AG09309 (cell line): ENCODE measurements at regions not wholly inside any gene's neighbourhood (a gene's known extent, or its start where the extent isn't known, plus 50 kb on each side); places are given as distances from the start of the nearest gene placed in this dataset.

Experiments used
- DNase-seq: peaks from one replicate; pipeline ENCODE4 v3.0.0-alpha.2; 2010; ENCODE audit warnings: low read depth
- H3K4me3 ChIP-seq: 2 replicates; pipeline ENCODE4 v1.5.1; 2011; ENCODE audit warnings: mild to moderate bottlenecking, low read depth, low read length, moderate library complexity; ENCODE audit not compliant: control insufficient read depth
- TF ChIP-seq, protein P1 (sequence below): IDR thresholded peaks from 2 replicates; pipeline ENCODE4 v1.5.1; 2011; ENCODE audit warnings: mild to moderate bottlenecking, low read depth, low read length, inconsistent platforms; ENCODE audit not compliant: insufficient read depth, control insufficient read depth; ENCODE audit errors: missing control alignments

DNA sequence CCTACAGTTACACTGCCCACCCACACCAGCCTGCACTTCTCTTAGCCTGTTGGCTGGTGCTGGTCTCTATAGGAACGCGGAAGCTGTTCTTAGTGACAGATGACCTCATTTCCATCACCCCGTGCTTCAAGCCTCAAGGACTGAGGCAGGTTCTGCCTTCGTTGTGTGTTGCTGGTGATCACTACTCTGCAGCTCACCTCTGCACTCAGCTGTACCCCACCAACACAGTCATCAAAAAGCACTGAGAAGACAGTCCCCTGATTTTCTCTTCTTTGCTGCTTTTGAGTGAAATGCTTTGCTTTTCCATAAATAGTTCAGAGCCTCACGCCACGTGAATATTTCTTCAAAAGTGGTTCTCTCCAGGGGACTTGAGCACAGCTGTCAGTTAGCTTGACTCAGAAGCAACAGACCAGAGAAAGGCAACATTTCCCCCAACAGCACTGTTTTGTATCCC is 225.7 kb upstream of the CCDC150 start:
- TF ChIP-seq, protein P1, sequence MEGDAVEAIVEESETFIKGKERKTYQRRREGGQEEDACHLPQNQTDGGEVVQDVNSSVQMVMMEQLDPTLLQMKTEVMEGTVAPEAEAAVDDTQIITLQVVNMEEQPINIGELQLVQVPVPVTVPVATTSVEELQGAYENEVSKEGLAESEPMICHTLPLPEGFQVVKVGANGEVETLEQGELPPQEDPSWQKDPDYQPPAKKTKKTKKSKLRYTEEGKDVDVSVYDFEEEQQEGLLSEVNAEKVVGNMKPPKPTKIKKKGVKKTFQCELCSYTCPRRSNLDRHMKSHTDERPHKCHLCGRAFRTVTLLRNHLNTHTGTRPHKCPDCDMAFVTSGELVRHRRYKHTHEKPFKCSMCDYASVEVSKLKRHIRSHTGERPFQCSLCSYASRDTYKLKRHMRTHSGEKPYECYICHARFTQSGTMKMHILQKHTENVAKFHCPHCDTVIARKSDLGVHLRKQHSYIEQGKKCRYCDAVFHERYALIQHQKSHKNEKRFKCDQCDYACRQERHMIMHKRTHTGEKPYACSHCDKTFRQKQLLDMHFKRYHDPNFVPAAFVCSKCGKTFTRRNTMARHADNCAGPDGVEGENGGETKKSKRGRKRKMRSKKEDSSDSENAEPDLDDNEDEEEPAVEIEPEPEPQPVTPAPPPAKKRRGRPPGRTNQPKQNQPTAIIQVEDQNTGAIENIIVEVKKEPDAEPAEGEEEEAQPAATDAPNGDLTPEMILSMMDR = no peak
- no peak overlapping the region for H3K4me3 ChIP-seq
- DNase-seq = no peak

DNA sequence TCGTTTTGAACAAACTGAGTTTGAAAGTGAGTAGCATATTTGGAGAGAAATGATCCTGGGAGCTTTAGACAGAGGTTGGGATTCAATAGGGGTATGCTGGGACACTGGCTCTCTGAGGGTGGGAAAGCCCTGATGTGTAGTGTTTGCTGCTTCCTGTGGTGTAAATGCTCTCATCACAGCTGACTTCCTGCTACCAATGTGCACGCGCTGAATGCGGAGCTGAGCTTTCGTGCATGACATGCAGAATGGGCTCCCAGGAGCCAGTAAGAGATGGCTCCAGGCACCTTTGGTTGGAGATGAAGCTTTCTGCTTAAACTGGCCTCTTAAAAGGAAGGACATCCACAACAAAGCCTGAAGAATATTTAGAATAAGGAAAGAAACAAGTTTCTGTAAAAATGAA is 224.1 kb upstream of the CCDC150 start:
- H3K4me3 ChIP-seq = no peak overlapping the region
- no peak for DNase-seq
- TF ChIP-seq, protein P1 = no peak

DNA sequence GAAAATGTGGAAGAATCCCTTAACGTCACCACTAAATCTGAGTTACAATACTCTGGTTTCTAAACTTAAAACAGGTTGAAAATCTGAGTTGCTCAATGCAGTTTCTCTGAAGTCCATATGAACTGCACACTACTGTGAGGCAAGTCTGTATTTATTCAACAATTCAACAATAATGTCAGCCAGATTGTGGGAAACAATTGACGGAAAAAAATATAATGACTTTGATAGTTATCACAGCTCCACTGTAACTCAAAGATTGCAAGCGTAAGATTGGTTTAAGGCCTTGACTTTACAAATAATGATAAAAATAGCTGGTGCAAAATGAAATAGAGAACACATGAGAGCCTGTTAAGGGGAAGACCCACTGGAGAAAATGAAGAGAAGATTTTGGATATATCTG is 219.4 kb upstream of the CCDC150 start:
- no peak overlapping the region for H3K4me3 ChIP-seq

DNA sequence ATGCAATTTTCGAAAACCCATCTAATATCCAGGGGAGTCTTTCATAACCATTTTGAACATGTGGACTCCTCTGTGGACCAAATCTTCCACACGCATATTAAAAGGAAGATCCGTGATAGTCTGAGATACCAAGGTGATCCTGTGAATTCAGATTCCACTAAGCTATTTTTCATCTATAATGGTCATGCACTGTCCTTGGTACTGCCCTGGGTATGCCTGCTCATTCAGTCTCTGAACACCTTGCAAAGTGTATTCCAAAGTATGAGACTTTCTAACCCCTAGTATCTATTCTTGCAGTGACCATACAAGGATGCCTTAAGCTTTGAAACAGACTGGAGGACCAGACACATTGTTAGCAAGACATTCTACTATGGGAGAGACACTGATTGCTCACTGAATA is 217.6 kb upstream of the CCDC150 start:
- DNase-seq = no peak
- H3K4me3 ChIP-seq = no peak overlapping the region
- TF ChIP-seq, protein P1 = no peak

More for the DNA sequence above, 219.4 kb upstream of the CCDC150 start:
- DNase-seq = no peak
- TF ChIP-seq, protein P1 = no peak

DNA sequence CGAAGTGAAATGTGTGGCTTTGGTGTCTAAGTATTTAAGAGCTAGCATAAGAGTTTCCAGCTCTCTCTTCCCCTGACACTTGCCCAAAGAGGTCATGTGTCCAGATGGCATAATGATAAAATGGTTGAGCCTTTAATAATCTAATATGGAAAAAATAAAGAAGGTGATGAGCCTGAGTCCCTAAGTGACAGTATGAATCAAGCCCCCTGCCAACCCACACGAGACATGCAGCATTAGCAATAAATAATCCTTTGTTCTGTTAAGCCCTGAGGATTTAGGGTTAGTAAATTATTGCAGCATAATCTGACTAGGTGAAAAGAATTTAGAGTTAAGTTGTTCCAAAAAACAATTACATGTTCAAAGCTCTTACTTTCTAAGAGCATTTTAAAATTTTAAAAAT is 217.2 kb upstream of the CCDC150 start:
- no peak for DNase-seq
- TF ChIP-seq, protein P1 = no peak
- H3K4me3 ChIP-seq = no peak overlapping the region

DNA sequence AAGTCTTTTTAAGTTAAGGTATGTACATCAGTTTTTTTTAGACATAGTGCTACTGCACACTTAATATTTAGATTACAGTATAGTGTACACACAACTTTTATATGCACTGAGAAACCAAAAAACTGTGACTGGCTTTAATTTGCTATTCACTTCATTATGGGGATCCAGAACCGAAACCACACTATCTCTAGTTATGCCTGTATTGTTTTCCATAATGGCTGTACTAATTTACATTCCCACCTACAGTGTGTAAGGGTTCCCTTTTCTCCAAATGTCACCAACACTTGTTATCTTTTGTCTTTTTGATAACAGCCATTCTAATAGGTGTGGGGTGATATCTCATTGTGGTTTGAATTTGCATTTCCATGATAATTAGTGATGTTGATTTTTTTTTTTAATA is 213.4 kb upstream of the CCDC150 start:
- TF ChIP-seq, protein P1 = no peak
- H3K4me3 ChIP-seq = no peak overlapping the region
- DNase-seq = no peak

DNA sequence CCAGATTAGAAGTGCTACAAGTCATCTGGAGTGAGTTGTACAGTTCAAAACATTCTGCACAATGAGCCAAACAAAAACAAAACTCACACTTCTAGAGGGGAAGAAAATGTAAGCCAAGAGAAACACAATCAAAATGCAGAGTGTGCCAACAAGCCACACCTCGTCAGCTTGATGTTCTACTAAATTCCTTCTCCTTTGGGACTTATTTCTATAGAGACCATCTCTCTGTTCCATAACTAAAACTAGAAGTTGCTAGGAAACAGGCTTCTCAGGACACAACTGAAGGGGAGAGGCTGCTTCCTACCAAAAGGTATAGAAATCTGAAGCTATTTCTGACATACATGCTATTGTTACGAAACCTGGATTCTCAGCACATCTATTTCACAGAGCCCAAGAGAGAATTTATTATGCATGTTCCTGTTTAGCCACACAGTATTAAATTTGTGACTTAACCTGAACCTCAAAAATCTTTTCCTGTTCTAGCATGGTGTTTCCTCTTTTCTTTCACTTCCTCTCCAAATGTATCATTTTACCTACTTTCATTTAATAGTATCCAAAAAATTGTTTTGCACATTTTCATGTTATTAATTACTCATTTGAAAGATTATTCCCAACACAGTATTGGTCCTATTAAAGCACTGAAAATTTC is 211.4 kb upstream of the CCDC150 start:
- H3K4me3 ChIP-seq = no peak overlapping the region
- TF ChIP-seq, protein P1 = no peak
- no peak for DNase-seq
